ENCODE measurements at regions not wholly inside any gene's neighbourhood (a gene's known extent, or its start where the extent isn't known, plus 50 kb on each side); places are given as distances from the start of the nearest gene placed in this dataset.

- intact Hi-C loops (cut with DNase I; ENCODE audit: low total_unique reads) = no loop called here
- peaks cover 5% of the 10 kb centered on the region for H3K4me1 ChIP-seq
- H3K4me3 ChIP-seq = no peak overlapping the region
- no peak for DNase-seq
- no peak for TF ChIP-seq POLR2A (IDR thresholded peaks at IDR 0.05)
- no peak for TF ChIP-seq CTCF (IDR thresholded peaks at IDR 0.05)
- H3K27ac ChIP-seq = no peak overlapping the region
- H3K27me3 ChIP-seq = no peaks in the 10 kb centered on the region
- H3K36me3 ChIP-seq (ENCODE audit: low read depth, missing control alignments) = no peaks in the 10 kb centered on the region
- WGBS, 2 donors = 85 to 96% methylated on average over 2 of the region's 2 CpGs
- no peaks in the 10 kb centered on the region for H3K9me3 ChIP-seq
Observed at GRCh38 chr9:78436873-78437272, 139.9 kb downstream of the PSAT1 start.

GRCh38 chr9:78437296-78437695, 140.4 kb downstream of the PSAT1 start:
- Histone ChIP-seq H3K4me1 (peaks cover 5% of the 10 kb centered on the region), H3K27me3 (no peaks in the 10 kb centered on the region), H3K36me3 (ENCODE audit: low read depth, missing control alignments) (no peaks in the 10 kb centered on the region), H3K9me3 (no peaks in the 10 kb centered on the region), H3K27ac (no peak overlapping the region), H3K4me3 (no peak overlapping the region)
- no peak for TF ChIP-seq CTCF (IDR thresholded peaks at IDR 0.05)
- no peak for TF ChIP-seq POLR2A (IDR thresholded peaks at IDR 0.05)
- intact Hi-C loops (cut with DNase I; ENCODE audit: low total_unique reads) = no loop called here
- 83 to 87% methylated on average over 2 of the region's 2 CpGs for WGBS, 2 donors
- DNase-seq = no peak

GRCh38 chr9:78437806-78438205, 140.9 kb downstream of the PSAT1 start:
- 78 to 84% methylated on average over 7 of the region's 7 CpGs for WGBS, 2 donors
- TF ChIP-seq CTCF (IDR thresholded peaks at IDR 0.05) = no peak
- TF ChIP-seq POLR2A (IDR thresholded peaks at IDR 0.05) = no peak
- H3K27me3 ChIP-seq = no peaks in the 10 kb centered on the region
- no peak overlapping the region for H3K4me3 ChIP-seq
- no peak overlapping the region for H3K27ac ChIP-seq
- H3K9me3 ChIP-seq = no peaks in the 10 kb centered on the region
- intact Hi-C loops (cut with DNase I; ENCODE audit: low total_unique reads) = no loop called here
- peaks cover 5% of the 10 kb centered on the region for H3K4me1 ChIP-seq
- DNase-seq = no peak
- no peaks in the 10 kb centered on the region for H3K36me3 ChIP-seq (ENCODE audit: low read depth, missing control alignments)

- no peak overlapping the region for H3K4me3 ChIP-seq
- no peaks in the 10 kb centered on the region for H3K36me3 ChIP-seq (ENCODE audit: low read depth, missing control alignments)
- no peak for DNase-seq
- H3K4me1 ChIP-seq = peaks cover 5% of the 10 kb centered on the region
- no peaks in the 10 kb centered on the region for H3K9me3 ChIP-seq
- no peak for TF ChIP-seq POLR2A (IDR thresholded peaks at IDR 0.05)
- no peak for TF ChIP-seq CTCF (IDR thresholded peaks at IDR 0.05)
- WGBS, 2 donors = 35 to 46% methylated on average over 6 of the region's 6 CpGs
- intact Hi-C loops (cut with DNase I; ENCODE audit: low total_unique reads) = no loop called here
- H3K27me3 ChIP-seq = no peaks in the 10 kb centered on the region
- no peak overlapping the region for H3K27ac ChIP-seq
Observed at GRCh38 chr9:78438211-78438610, 141.3 kb downstream of the PSAT1 start.

GRCh38 chr9:78438780-78439179, 141.9 kb downstream of the PSAT1 start:
- intact Hi-C loops (cut with DNase I; ENCODE audit: low total_unique reads) = no loop called here
- Histone ChIP-seq H3K4me3 (no peak overlapping the region), H3K27me3 (no peaks in the 10 kb centered on the region), H3K9me3 (no peaks in the 10 kb centered on the region), H3K36me3 (ENCODE audit: low read depth, missing control alignments) (no peaks in the 10 kb centered on the region), H3K27ac (no peak overlapping the region), H3K4me1 (peaks cover 5% of the 10 kb centered on the region)
- TF ChIP-seq POLR2A (IDR thresholded peaks at IDR 0.05) (no peak), CTCF (IDR thresholded peaks at IDR 0.05) (no peak)
- WGBS, 2 donors = 51 to 59% methylated on average over 9 of the region's 9 CpGs
- DNase-seq = no peak

Data from testis (tissue), 2 donors.